ENCODE measurements at regions not wholly inside any gene's neighbourhood (a gene's known extent, or its start where the extent isn't known, plus 50 kb on each side); places are given as distances from the start of the nearest gene placed in this dataset.

DNA sequence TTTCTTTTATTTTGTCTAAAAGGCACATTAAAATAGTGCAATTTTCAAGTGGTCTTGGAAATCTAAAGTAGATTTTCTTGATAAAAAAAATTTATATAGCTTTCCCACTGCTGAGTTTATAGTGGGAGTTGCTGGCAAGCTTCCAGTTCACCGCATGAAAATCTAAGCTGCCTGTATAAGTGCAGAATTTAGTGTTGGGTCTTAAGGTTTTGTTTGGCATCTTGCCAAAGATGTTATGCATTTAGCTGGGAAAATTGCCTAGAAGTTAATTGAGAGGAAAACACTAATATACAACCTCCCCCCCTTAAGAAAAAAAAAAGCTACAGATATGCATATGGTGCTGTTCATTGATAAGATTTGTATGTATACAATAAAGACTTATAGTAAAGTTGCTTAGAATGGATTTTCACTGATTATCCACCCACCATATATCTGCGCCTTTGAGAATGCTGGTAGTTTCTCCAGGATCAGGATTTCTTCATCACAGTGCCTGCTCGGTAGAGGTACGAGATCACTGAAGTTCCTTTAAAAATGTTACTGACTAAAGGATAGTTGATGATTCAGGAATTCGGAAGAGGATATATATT lies 803.2 kb upstream of the POU3F3 start:
- DNase-seq, result no peak
- Histone ChIP-seq H3K4me3 (ENCODE audit: low read length) (no peak overlapping the region), H3K4me1 (ENCODE audit: control insufficient read depth, insufficient read depth, low read length) (no peaks in the 10 kb centered on the region), H3K27me3 (ENCODE audit: control insufficient read depth, insufficient read depth, low read length) (no peaks in the 10 kb centered on the region), H3K27ac (ENCODE audit: low read length) (no peak overlapping the region), H3K36me3 (ENCODE audit: control insufficient read depth, insufficient read depth, low read length) (no peaks in the 10 kb centered on the region), H3K9me3 (ENCODE audit: control insufficient read depth, low read depth, low read length) (no peaks in the 10 kb centered on the region)
- 100% methylated on average over 1 of the region's 5 CpGs for WGBS (ENCODE audit: insufficient coverage, low lambda C conversion rate)

DNA sequence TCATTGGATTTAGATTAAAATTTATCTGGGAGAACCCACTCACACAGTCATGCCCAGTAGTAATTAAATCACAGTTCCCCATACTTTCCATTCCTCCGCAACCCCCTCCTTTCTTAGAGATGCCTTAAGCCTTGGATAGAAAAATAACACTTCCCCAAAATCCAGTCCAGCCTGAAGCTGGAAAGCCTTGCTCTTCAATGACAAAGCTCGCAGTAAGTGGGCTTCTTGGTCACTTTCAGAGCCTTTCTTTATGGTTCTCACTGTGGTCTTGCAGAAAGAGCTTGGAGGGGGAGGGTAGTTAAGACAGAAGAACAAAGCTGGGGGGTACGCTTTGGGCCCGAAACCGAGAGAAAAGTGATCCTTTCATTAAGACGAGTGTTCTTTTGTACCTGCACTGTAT lies 802.1 kb upstream of the POU3F3 start:
- WGBS (ENCODE audit: insufficient coverage, low lambda C conversion rate), result no CpG with 5 or more reads among the region's 6 CpGs
- H3K27ac ChIP-seq (ENCODE audit: low read length), result no peak overlapping the region
- no peaks in the 10 kb centered on the region for H3K4me1 ChIP-seq (ENCODE audit: control insufficient read depth, insufficient read depth, low read length)
- H3K36me3 ChIP-seq (ENCODE audit: control insufficient read depth, insufficient read depth, low read length), result no peaks in the 10 kb centered on the region
- H3K9me3 ChIP-seq (ENCODE audit: control insufficient read depth, low read depth, low read length), result no peaks in the 10 kb centered on the region
- H3K27me3 ChIP-seq (ENCODE audit: control insufficient read depth, insufficient read depth, low read length), result no peaks in the 10 kb centered on the region
- DNase-seq, result no peak
- no peak overlapping the region for H3K4me3 ChIP-seq (ENCODE audit: low read length)

DNA sequence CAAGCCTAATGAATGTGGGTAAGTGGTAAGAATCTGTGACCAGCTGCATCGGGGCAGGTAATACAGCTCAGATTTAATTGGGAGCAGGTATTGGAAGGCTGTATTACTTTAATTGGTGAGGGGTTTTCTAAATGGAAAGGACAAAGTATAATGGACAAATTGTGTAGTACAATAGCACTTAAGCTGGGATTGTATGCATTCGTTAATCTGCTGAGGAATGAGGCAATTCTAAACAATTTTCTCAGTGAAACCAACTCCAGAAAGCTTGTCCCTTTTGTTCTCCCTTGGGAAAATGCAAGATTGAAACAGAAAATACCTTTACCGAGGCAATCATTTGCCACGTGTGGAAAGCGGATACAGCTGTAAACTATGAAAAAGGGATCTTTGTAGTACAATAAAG lies 801.6 kb upstream of the POU3F3 start:
- no peaks in the 10 kb centered on the region for H3K4me1 ChIP-seq (ENCODE audit: control insufficient read depth, insufficient read depth, low read length)

DNA sequence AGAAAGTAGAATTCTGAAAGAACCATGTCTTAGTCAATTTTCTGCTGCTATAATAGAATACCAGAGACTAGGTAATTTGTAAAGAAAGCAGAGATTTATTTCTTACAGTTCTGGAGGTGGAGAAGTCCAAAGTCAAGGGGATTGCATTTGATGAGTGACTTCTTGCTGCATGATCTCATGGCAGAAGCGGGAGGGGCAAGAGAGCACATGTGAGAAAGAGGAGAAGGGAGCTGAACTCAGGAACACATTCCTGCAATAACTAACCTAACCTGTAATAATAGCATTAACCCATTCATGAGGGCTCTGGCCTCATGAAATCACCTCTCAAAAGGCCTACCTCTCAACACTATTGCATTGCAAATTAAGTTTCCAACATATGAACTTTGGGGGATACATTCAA lies 797.5 kb upstream of the POU3F3 start:
- Histone ChIP-seq H3K9me3 (ENCODE audit: control insufficient read depth, low read depth, low read length) (no peaks in the 10 kb centered on the region), H3K36me3 (ENCODE audit: control insufficient read depth, insufficient read depth, low read length) (no peaks in the 10 kb centered on the region), H3K27ac (ENCODE audit: low read length) (no peak overlapping the region), H3K4me3 (ENCODE audit: low read length) (no peak overlapping the region), H3K4me1 (ENCODE audit: control insufficient read depth, insufficient read depth, low read length) (no peaks in the 10 kb centered on the region), H3K27me3 (ENCODE audit: control insufficient read depth, insufficient read depth, low read length) (no peaks in the 10 kb centered on the region)
- no peak for DNase-seq
- no CpG with 5 or more reads among the region's 1 CpG for WGBS (ENCODE audit: insufficient coverage, low lambda C conversion rate)

More for the DNA sequence above, 801.6 kb upstream of the POU3F3 start:
- DNase-seq, result no peak
- H3K27ac ChIP-seq (ENCODE audit: low read length), result no peak overlapping the region
- 67% methylated on average over 3 of the region's 5 CpGs for WGBS (ENCODE audit: insufficient coverage, low lambda C conversion rate)
- H3K4me3 ChIP-seq (ENCODE audit: low read length), result no peak overlapping the region
- no peaks in the 10 kb centered on the region for H3K36me3 ChIP-seq (ENCODE audit: control insufficient read depth, insufficient read depth, low read length)
- H3K27me3 ChIP-seq (ENCODE audit: control insufficient read depth, insufficient read depth, low read length), result no peaks in the 10 kb centered on the region
- H3K9me3 ChIP-seq (ENCODE audit: control insufficient read depth, low read depth, low read length), result no peaks in the 10 kb centered on the region

DNA sequence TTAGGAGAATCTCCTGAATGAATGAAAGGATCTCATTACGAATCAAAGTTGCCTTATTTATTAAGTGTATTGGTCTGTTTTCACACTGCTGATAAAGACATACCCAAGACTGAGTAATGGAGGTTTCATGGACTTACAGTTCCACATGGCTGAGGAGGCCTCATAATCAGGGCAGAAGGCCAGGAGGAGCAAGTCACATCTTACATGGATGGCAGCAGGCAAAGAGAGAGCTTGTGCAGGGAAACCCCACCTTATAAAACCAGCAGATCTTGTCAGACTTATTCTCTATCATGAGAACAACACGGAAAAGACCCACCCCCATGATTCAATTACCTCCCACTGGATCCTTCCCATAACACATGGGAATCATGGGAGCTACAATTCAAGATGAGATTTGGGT lies 785.2 kb upstream of the POU3F3 start:
- Histone ChIP-seq H3K4me1 (ENCODE audit: control insufficient read depth, insufficient read depth, low read length) (no peaks in the 10 kb centered on the region), H3K9me3 (ENCODE audit: control insufficient read depth, low read depth, low read length) (no peaks in the 10 kb centered on the region), H3K36me3 (ENCODE audit: control insufficient read depth, insufficient read depth, low read length) (no peaks in the 10 kb centered on the region), H3K27me3 (ENCODE audit: control insufficient read depth, insufficient read depth, low read length) (no peaks in the 10 kb centered on the region), H3K27ac (ENCODE audit: low read length) (no peak overlapping the region), H3K4me3 (ENCODE audit: low read length) (no peak overlapping the region)
- WGBS (ENCODE audit: insufficient coverage, low lambda C conversion rate), result no CpG with 5 or more reads among the region's 2 CpGs
- DNase-seq, result no peak

DNA sequence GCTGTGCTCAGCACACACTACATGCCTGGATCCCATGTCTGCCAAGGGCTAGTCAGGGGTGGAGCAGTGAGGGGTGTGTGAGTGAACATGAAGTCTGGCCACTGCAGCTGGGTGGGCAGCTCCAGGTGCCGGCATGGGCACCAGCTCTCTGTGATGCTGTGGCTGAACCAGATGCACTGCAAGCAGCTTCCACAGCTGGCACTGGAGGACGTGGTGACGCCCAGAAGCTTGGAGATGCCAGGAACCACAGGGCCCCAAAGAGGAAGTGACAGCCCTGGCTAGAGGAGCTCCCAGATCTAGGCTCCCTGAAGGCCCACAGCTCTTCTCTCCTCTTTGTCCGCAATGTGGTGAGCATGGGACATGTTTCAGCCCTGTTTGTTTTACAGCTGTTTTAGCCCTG lies 776.3 kb upstream of the POU3F3 start:
- no peak for DNase-seq
- Histone ChIP-seq H3K4me3 (ENCODE audit: low read length) (no peak overlapping the region), H3K4me1 (ENCODE audit: control insufficient read depth, insufficient read depth, low read length) (no peaks in the 10 kb centered on the region), H3K27ac (ENCODE audit: low read length) (no peak overlapping the region), H3K27me3 (ENCODE audit: control insufficient read depth, insufficient read depth, low read length) (no peaks in the 10 kb centered on the region), H3K9me3 (ENCODE audit: control insufficient read depth, low read depth, low read length) (peaks cover 8% of the 10 kb centered on the region), H3K36me3 (ENCODE audit: control insufficient read depth, insufficient read depth, low read length) (no peaks in the 10 kb centered on the region)
- no CpG with 5 or more reads among the region's 4 CpGs for WGBS (ENCODE audit: insufficient coverage, low lambda C conversion rate)

DNA sequence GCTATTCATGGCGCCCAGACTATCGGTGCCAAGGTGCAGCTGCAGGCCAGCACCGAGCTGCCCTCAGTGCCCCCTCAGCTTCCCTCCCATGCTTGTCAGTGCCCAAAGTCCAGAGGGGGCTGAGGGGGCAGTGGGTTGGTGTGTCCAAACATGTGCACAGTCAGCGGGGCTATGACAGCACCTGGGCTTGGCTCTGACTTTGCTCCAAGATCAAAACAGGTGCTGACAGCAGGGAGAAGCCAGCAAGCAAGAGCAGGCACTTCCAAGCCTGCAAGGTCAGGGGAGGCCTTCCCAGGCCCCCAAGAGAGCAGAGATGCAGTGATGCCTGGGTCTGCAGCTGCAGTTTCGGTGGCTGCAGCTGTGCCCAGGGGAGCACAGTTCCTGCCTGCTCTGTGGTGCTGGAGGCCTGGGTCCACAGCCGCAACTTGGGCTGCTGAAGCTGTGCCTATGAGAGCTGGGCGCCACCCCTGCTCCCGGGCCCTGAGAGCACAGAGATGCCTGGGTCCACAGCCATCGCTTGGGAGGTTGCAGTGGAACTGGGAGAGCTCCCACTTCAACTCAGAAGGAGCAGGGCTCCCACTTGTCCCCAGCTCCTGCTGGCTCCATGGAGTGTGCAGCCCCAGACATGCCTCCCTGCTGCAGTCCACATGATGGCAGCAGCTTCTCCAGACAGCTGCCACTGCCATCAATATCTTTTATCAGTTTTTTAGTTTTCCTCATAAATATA lies 775.3 kb upstream of the POU3F3 start:
- no peaks in the 10 kb centered on the region for H3K27me3 ChIP-seq (ENCODE audit: control insufficient read depth, insufficient read depth, low read length)
- H3K9me3 ChIP-seq (ENCODE audit: control insufficient read depth, low read depth, low read length), result peaks cover 8% of the 10 kb centered on the region
- no peak overlapping the region for H3K4me3 ChIP-seq (ENCODE audit: low read length)
- no CpG with 5 or more reads among the region's 9 CpGs for WGBS (ENCODE audit: insufficient coverage, low lambda C conversion rate)
- H3K36me3 ChIP-seq (ENCODE audit: control insufficient read depth, insufficient read depth, low read length), result no peaks in the 10 kb centered on the region
- no peaks in the 10 kb centered on the region for H3K4me1 ChIP-seq (ENCODE audit: control insufficient read depth, insufficient read depth, low read length)
- DNase-seq, result no peak
- H3K27ac ChIP-seq (ENCODE audit: low read length), result no peak overlapping the region

DNA sequence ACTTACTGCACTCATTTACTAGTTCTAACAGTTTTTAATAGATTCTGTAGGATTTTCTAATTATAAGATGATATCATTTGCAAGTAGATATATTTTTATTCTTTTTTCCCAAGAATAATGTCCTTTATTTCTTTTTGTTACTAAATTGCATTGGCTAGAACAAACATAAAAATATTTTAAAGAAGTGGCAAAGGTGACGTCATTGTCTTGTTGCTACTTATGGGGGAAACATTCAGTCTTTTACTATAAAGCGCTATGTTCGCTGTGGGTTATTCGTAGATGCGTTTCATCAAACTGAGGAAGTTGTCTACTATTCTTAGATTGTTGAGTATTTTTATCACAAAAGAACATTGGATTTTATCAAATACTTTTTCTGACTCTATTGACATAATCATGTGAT lies 765.2 kb upstream of the POU3F3 start:
- Histone ChIP-seq H3K27me3 (ENCODE audit: control insufficient read depth, insufficient read depth, low read length) (no peaks in the 10 kb centered on the region), H3K4me3 (ENCODE audit: low read length) (no peak overlapping the region), H3K36me3 (ENCODE audit: control insufficient read depth, insufficient read depth, low read length) (no peaks in the 10 kb centered on the region), H3K9me3 (ENCODE audit: control insufficient read depth, low read depth, low read length) (no peaks in the 10 kb centered on the region), H3K27ac (ENCODE audit: low read length) (no peak overlapping the region), H3K4me1 (ENCODE audit: control insufficient read depth, insufficient read depth, low read length) (no peaks in the 10 kb centered on the region)
- no peak for DNase-seq
- 96% methylated on average over 4 of the region's 5 CpGs for WGBS (ENCODE audit: insufficient coverage, low lambda C conversion rate)

DNA sequence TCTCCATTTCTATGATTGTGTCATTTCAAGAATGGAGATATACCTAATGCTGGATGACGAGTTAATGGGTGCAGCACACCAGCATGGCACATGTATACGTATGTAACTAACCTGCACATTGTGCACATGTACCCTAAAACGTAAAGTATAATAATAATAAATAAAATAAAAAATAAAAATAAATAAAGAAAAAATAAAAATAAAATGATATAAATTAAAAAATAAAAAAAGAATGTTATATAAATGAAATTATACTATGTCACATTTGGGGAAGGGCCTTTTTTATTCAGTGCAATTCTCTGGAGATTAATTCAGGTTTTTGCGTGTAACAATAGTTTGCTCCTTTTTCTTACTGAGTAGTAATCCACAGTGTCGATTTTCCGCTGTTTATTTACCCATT lies 763.5 kb upstream of the POU3F3 start:
- no peak overlapping the region for H3K4me3 ChIP-seq (ENCODE audit: low read length)
- H3K36me3 ChIP-seq (ENCODE audit: control insufficient read depth, insufficient read depth, low read length), result no peaks in the 10 kb centered on the region
- no peaks in the 10 kb centered on the region for H3K4me1 ChIP-seq (ENCODE audit: control insufficient read depth, insufficient read depth, low read length)
- 97% methylated on average over 6 of the region's 6 CpGs for WGBS (ENCODE audit: insufficient coverage, low lambda C conversion rate)
- no peak for DNase-seq
- H3K9me3 ChIP-seq (ENCODE audit: control insufficient read depth, low read depth, low read length), result no peaks in the 10 kb centered on the region
- H3K27me3 ChIP-seq (ENCODE audit: control insufficient read depth, insufficient read depth, low read length), result no peaks in the 10 kb centered on the region
- no peak overlapping the region for H3K27ac ChIP-seq (ENCODE audit: low read length)

DNA sequence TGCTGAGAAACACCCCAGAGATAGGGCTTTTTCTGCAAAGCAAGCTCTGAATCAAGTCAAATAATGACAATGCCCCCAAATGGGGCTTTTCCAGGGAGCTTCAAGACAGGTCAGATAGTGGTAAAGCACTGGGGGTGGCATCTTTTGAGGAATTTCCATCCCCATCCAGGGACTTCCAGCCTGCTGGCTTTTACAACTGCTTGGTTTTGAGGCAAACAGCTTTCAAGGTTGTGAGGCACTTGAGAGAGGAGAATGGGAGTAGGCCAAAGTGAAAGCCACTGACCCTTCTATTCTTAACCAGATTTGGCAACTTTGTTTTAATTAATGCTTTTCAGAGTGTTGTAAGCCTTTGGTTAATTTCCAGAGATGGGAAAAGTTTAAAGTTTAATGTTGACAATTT lies 762.0 kb upstream of the POU3F3 start:
- Histone ChIP-seq H3K4me3 (ENCODE audit: low read length) (no peak overlapping the region), H3K27me3 (ENCODE audit: control insufficient read depth, insufficient read depth, low read length) (no peaks in the 10 kb centered on the region), H3K4me1 (ENCODE audit: control insufficient read depth, insufficient read depth, low read length) (no peaks in the 10 kb centered on the region), H3K27ac (ENCODE audit: low read length) (no peak overlapping the region), H3K36me3 (ENCODE audit: control insufficient read depth, insufficient read depth, low read length) (no peaks in the 10 kb centered on the region), H3K9me3 (ENCODE audit: control insufficient read depth, low read depth, low read length) (no peaks in the 10 kb centered on the region)
- DNase-seq, result no peak

DNA sequence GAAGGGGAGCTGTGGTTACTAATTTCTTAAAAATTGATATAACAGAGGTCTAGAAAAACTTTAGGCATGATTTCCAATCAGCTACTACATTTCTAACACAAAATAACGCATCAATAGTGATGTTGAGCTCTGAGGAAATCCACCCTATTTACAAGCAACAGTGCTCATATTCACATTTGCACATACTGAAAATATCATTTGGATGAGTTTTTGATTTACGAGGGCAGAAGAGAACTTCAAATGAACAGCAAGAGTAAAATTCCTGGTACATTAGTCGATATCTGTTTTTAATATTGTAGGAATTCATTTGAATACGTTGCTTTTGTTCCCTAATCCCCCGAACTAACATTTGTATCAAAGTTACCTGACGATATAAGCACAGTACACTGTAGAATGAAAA lies 761.0 kb upstream of the POU3F3 start:
- WGBS (ENCODE audit: insufficient coverage, low lambda C conversion rate), result 98% methylated on average over 5 of the region's 6 CpGs
- Histone ChIP-seq H3K4me3 (ENCODE audit: low read length) (no peak overlapping the region), H3K9me3 (ENCODE audit: control insufficient read depth, low read depth, low read length) (no peaks in the 10 kb centered on the region), H3K27ac (ENCODE audit: low read length) (no peak overlapping the region), H3K4me1 (ENCODE audit: control insufficient read depth, insufficient read depth, low read length) (no peaks in the 10 kb centered on the region), H3K36me3 (ENCODE audit: control insufficient read depth, insufficient read depth, low read length) (no peaks in the 10 kb centered on the region), H3K27me3 (ENCODE audit: control insufficient read depth, insufficient read depth, low read length) (no peaks in the 10 kb centered on the region)
- DNase-seq, result no peak
